DOHH2 (cell line): ENCODE measurements at regions not wholly inside any gene's neighbourhood (a gene's known extent, or its start where the extent isn't known, plus 50 kb on each side); places are given as distances from the start of the nearest gene placed in this dataset.

Experiments used
- H3F3A ChIP-seq: fragments of 200-600 bp; sonication (generic), shearing (Covaris generic); 2 replicates; pipeline ENCODE4 v1.6.0; 2016; ENCODE audit warnings: antibody characterized with exemption, mild to moderate bottlenecking; ENCODE audit not compliant: control insufficient read depth, insufficient read depth
- H3K27ac ChIP-seq: fragments of 200-600 bp; sonication (generic); 2 replicates; pipeline ENCODE4 v1.5.1; 2014; ENCODE audit warnings: low read depth, mild to moderate bottlenecking, low read length, moderate library complexity
- H3K27me3 ChIP-seq: fragments of 200-600 bp; sonication (generic); 2 replicates; pipeline ENCODE4 v1.6.1; 2014; ENCODE audit warnings: mild to moderate bottlenecking, low read length, mixed read lengths; ENCODE audit not compliant: control insufficient read depth
- H3K36me3 ChIP-seq: fragments of 200-600 bp; sonication (generic); 2 replicates; pipeline ENCODE4 v1.6.1; 2014; ENCODE audit warnings: mild to moderate bottlenecking, low read length, moderate library complexity, mixed read lengths; ENCODE audit not compliant: control insufficient read depth
- H3K4me1 ChIP-seq: fragments of 200-600 bp; sonication (generic); 2 replicates; pipeline ENCODE4 v1.6.1; 2014; ENCODE audit warnings: mild to moderate bottlenecking, low read length, mixed read lengths; ENCODE audit not compliant: control insufficient read depth
- H3K4me2 ChIP-seq: fragments of 200-600 bp; sonication (generic); 2 replicates; pipeline ENCODE4 v1.6.0; 2014; ENCODE audit warnings: mild to moderate bottlenecking, low read length, moderate library complexity
- H3K4me3 ChIP-seq: fragments of 200-600 bp; sonication (generic); 2 replicates; pipeline ENCODE4 v1.5.1; 2014; ENCODE audit warnings: mild to moderate bottlenecking, low read length, mixed read lengths
- H3K79me2 ChIP-seq: fragments of 200-600 bp; sonication (generic); 2 replicates; pipeline ENCODE4 v1.6.1; 2014; ENCODE audit warnings: mild to moderate bottlenecking, low read length, mixed read lengths; ENCODE audit not compliant: control insufficient read depth
- H3K9me2 ChIP-seq: fragments of 200-600 bp; sonication (generic); replicated peaks from 2 replicates; pipeline ENCODE4 v1.6.1; 2014; ENCODE audit warnings: mild to moderate bottlenecking, low read length, mixed read lengths; ENCODE audit not compliant: control insufficient read depth
- H3K9me3 ChIP-seq: fragments of 200-600 bp; sonication (generic); 2 replicates; pipeline ENCODE4 v1.6.1; 2014; ENCODE audit warnings: antibody characterized with exemption, low read length, mixed read lengths; ENCODE audit not compliant: control insufficient read depth, insufficient read depth
- H4K20me1 ChIP-seq: fragments of 200-600 bp; sonication (generic); 2 replicates; pipeline ENCODE4 v1.6.0; 2014; ENCODE audit warnings: low read depth, mild to moderate bottlenecking, antibody characterized with exemption, low read length, moderate library complexity; ENCODE audit not compliant: control insufficient read depth, insufficient read depth
- EZH2phosphoT487 ChIP-seq: fragments of 200-600 bp; sonication (generic); IDR thresholded peaks from 2 replicates; pipeline ENCODE4 v1.6.1; 2017; ENCODE audit warnings: borderline replicate concordance, mild to moderate bottlenecking, antibody characterized with exemption, low read length, moderate library complexity, mixed read lengths
- TF ChIP-seq, protein P1 (sequence below): fragments of 200-600 bp; sonication (generic); IDR thresholded peaks from one replicate; pipeline ENCODE4 v1.5.1; 2014; ENCODE audit warnings: antibody characterized with exemption, mild to moderate bottlenecking, low read depth, low read length; ENCODE audit not compliant: poor library complexity, severe bottlenecking

DNA sequence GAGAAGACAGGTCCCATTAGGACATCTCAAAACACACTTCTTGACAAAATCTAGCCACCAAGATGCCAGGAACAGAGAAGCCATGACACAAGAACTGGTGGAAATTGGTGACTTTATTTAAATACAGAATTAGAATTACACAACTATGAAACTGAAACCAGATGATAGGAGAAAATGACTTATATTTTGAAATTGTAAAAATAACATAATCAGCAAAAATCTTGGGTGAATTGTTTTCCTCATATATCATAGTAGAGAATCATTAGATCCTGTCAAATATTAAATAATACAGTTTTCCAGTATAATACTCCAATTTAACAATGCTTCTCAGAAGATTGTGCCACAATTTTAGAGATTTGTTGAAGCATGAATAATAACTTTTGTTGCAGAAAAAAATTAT, 81.5 kb upstream of the MROH9 start:
- no peaks in the 10 kb centered on the region for H3K27me3 ChIP-seq
- no peaks in the 10 kb centered on the region for H3K4me1 ChIP-seq
- no peak overlapping the region for H3K27ac ChIP-seq

DNA sequence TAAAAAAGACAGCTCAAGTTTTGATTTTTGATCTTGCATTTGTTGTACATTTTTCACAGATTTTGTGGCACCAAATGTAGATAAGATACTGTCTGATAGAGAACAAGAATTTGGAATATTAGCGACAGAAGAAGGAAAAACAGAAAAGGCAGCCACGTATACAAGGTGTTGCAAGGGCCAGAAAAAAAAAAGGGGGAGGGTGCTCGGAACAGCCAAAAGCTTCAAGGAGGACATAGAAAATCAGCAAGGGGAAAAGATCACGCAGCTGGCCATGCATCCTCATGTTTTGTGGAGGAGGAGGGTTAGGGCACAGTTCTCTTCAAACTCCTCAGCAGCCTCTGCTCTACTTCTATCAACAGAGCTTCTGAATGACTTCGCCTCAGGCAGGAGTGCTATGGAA, 80.7 kb upstream of the MROH9 start:
- no peaks in the 10 kb centered on the region for H3K9me2 ChIP-seq
- 0 out of 2 replicates have a peak, but pooled peaks cover 3% of the 10 kb centered on the region for H3K9me3 ChIP-seq
- H3K79me2 ChIP-seq, result no peaks in the 10 kb centered on the region
- H3K27me3 ChIP-seq, result no peaks in the 10 kb centered on the region
- H4K20me1 ChIP-seq, result no peaks in the 10 kb centered on the region
- no peaks in the 10 kb centered on the region for H3F3A ChIP-seq
- no peak overlapping the region for H3K4me3 ChIP-seq
- TF ChIP-seq, protein P1, sequence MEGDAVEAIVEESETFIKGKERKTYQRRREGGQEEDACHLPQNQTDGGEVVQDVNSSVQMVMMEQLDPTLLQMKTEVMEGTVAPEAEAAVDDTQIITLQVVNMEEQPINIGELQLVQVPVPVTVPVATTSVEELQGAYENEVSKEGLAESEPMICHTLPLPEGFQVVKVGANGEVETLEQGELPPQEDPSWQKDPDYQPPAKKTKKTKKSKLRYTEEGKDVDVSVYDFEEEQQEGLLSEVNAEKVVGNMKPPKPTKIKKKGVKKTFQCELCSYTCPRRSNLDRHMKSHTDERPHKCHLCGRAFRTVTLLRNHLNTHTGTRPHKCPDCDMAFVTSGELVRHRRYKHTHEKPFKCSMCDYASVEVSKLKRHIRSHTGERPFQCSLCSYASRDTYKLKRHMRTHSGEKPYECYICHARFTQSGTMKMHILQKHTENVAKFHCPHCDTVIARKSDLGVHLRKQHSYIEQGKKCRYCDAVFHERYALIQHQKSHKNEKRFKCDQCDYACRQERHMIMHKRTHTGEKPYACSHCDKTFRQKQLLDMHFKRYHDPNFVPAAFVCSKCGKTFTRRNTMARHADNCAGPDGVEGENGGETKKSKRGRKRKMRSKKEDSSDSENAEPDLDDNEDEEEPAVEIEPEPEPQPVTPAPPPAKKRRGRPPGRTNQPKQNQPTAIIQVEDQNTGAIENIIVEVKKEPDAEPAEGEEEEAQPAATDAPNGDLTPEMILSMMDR, result no peak
- TF ChIP-seq EZH2phosphoT487, result no peak
- H3K36me3 ChIP-seq, result no peaks in the 10 kb centered on the region
- H3K27ac ChIP-seq, result no peak overlapping the region
- no peak overlapping the region for H3K4me2 ChIP-seq
- H3K4me1 ChIP-seq, result no peaks in the 10 kb centered on the region

More for the DNA sequence above, 81.5 kb upstream of the MROH9 start:
- Histone ChIP-seq H4K20me1 (no peaks in the 10 kb centered on the region), H3K9me3 (0 out of 2 replicates have a peak, but pooled peaks cover 3% of the 10 kb centered on the region), H3K79me2 (no peaks in the 10 kb centered on the region), H3K9me2 (no peaks in the 10 kb centered on the region), H3K4me2 (no peak overlapping the region), H3F3A (no peaks in the 10 kb centered on the region), H3K36me3 (no peaks in the 10 kb centered on the region), H3K4me3 (no peak overlapping the region)
- no peak for TF ChIP-seq EZH2phosphoT487
- TF ChIP-seq, protein P1, result no peak

DNA sequence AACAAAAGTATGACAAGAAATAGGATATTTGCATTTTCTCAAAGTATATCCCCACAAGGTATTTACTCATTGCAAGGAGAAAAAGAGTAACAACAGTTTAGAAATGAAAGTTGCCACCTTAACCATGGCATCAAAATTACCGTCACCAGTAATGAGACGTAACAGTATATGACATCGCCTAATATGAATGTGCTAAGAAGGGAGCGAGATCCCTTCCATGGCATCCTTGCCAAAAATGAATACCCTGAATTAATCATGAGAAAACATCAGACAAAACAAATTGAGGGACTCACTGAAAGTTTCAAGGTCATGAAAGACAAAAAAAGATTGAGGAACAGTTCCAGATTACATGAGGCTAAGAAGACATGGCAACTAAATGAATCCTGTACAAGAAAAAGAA, 78.9 kb upstream of the MROH9 start:
- Histone ChIP-seq H3K36me3 (no peaks in the 10 kb centered on the region), H3K4me1 (no peaks in the 10 kb centered on the region), H3K9me2 (no peaks in the 10 kb centered on the region), H3F3A (no peaks in the 10 kb centered on the region), H3K4me2 (no peak overlapping the region), H3K27me3 (no peaks in the 10 kb centered on the region), H3K79me2 (no peaks in the 10 kb centered on the region), H4K20me1 (no peaks in the 10 kb centered on the region), H3K27ac (no peak overlapping the region), H3K4me3 (no peak overlapping the region), H3K9me3 (0 out of 2 replicates have a peak, but pooled peaks cover 3% of the 10 kb centered on the region)
- no peak for TF ChIP-seq EZH2phosphoT487
- TF ChIP-seq, protein P1, result no peak

DNA sequence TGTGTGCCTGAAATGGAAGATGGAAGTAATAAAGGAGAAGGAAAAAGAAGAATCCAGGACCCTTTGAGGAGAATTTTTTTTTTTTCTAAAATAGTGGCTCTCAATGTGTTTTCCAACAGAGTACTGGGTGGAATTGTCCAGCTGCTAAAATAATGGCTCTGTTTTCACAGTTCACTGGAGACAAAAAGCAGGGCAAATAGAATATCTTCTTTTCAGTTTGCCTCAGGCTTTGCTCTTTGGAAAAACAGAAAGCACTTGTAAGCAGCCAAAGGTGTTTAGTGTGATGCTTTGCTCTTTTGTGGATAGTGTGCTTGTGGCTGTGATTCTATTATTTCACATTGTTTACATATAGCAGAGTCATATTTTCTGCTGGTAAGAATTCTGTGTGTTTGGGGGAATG, 77.4 kb upstream of the MROH9 start:
- Histone ChIP-seq H3K27me3 (no peaks in the 10 kb centered on the region), H3K4me3 (no peak overlapping the region), H3K9me3 (0 out of 2 replicates have a peak, but pooled peaks cover 3% of the 10 kb centered on the region), H3K27ac (no peak overlapping the region), H4K20me1 (no peaks in the 10 kb centered on the region), H3K36me3 (no peaks in the 10 kb centered on the region), H3K79me2 (no peaks in the 10 kb centered on the region), H3F3A (no peaks in the 10 kb centered on the region), H3K4me2 (no peak overlapping the region), H3K9me2 (no peaks in the 10 kb centered on the region), H3K4me1 (no peaks in the 10 kb centered on the region)
- TF ChIP-seq EZH2phosphoT487, result no peak
- TF ChIP-seq, protein P1, result no peak
